ENCODE measurements at regions not wholly inside any gene's neighbourhood (a gene's known extent, or its start where the extent isn't known, plus 50 kb on each side); places are given as distances from the start of the nearest gene placed in this dataset.

- TF ChIP-seq CTCF (conservative IDR thresholded peaks at IDR 0.05; ENCODE audit: low read depth, low read length), result no peak
- H3K4me3 ChIP-seq (ENCODE audit: low read depth, low read length), result no peak overlapping the region
- DNase-seq (ENCODE audit: low read depth), result no peak
Measured at GRCh38 chr18:68436485-68436884, 278.4 kb downstream of the TMX3 start.

- no peak for DNase-seq (ENCODE audit: low read depth)
- no peak for TF ChIP-seq CTCF (conservative IDR thresholded peaks at IDR 0.05; ENCODE audit: low read depth, low read length)
- no peak overlapping the region for H3K4me3 ChIP-seq (ENCODE audit: low read depth, low read length)
Measured at GRCh38 chr18:68435581-68435980, 279.3 kb downstream of the TMX3 start.

GRCh38 chr18:68431922-68432198 is 283.0 kb downstream of the TMX3 start:
- no peak overlapping the region for H3K4me3 ChIP-seq (ENCODE audit: low read depth, low read length)
- no peak for TF ChIP-seq CTCF (conservative IDR thresholded peaks at IDR 0.05; ENCODE audit: low read depth, low read length)
- no peak for DNase-seq (ENCODE audit: low read depth)

GRCh38 chr18:68431111-68431921 is 283.6 kb downstream of the TMX3 start:
- no peak overlapping the region for H3K4me3 ChIP-seq (ENCODE audit: low read depth, low read length)
- TF ChIP-seq CTCF (conservative IDR thresholded peaks at IDR 0.05; ENCODE audit: low read depth, low read length), result no peak
- DNase-seq (ENCODE audit: low read depth), result no peak

GRCh38 chr18:68429841-68430240 is 285.1 kb downstream of the TMX3 start:
- DNase-seq (ENCODE audit: low read depth), result no peak
- H3K4me3 ChIP-seq (ENCODE audit: low read depth, low read length), result no peak overlapping the region
- TF ChIP-seq CTCF (conservative IDR thresholded peaks at IDR 0.05; ENCODE audit: low read depth, low read length), result no peak

GRCh38 chr18:68429111-68429510 is 285.8 kb downstream of the TMX3 start:
- DNase-seq (ENCODE audit: low read depth), result no peak
- H3K4me3 ChIP-seq (ENCODE audit: low read depth, low read length), result no peak overlapping the region
- no peak for TF ChIP-seq CTCF (conservative IDR thresholded peaks at IDR 0.05; ENCODE audit: low read depth, low read length)

GRCh38 chr18:68428661-68429060 is 286.2 kb downstream of the TMX3 start:
- DNase-seq (ENCODE audit: low read depth), result no peak
- no peak overlapping the region for H3K4me3 ChIP-seq (ENCODE audit: low read depth, low read length)

More at GRCh38 chr18:68428661-68429060, 286.2 kb downstream of the TMX3 start:
- no peak for TF ChIP-seq CTCF (conservative IDR thresholded peaks at IDR 0.05; ENCODE audit: low read depth, low read length)

Data from epithelial cell of proximal tubule (primary cell).